ENCODE measurements at regions not wholly inside any gene's neighbourhood (a gene's known extent, or its start where the extent isn't known, plus 50 kb on each side); places are given as distances from the start of the nearest gene placed in this dataset.

DNA sequence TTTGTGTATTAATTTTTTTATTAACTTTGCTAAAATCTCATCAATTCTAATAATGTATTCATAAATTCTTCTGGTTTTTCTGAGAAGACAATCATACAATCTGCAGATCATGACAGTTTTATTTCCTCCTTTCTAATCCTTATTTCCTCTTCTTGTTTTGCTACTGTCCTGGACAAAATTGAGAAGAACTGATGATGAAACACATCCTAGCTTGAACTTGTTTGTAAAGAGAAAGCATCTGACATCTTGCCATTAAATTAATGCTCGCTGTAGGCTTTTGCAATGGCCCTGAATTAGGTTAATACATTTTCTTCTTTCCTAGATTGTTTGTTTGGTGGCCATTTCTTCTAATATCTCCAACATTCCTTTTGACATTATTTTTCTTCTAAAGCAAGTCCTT, 110.9 kb upstream of the TPM1 start:
- Histone ChIP-seq H3K4me3 (replicated peaks in 1 of 4; ENCODE audit: control extremely low read depth in 1 of 4, insufficient read depth in 1 of 4, low read depth in 3 of 4, low read length in 4 of 4) (no peak overlapping the region), H3K4me2 (ENCODE audit: extremely low read depth, insufficient read depth, low read length) (no peak overlapping the region), H2AFZ (ENCODE audit: low read length) (no peak overlapping the region), H3K79me2 (ENCODE audit: control insufficient read depth, insufficient read depth, low read length) (no peaks in the 10 kb centered on the region), H3K4me1 (ENCODE audit: control insufficient read depth, extremely low read depth, insufficient read depth, low read length) (peaks cover 19% of the 10 kb centered on the region), H4K20me1 (ENCODE audit: control insufficient read depth, extremely low read depth, insufficient read depth, low read length) (no peaks in the 10 kb centered on the region), H3K36me3 (ENCODE audit: control insufficient read depth, insufficient read depth, low read length) (no peaks in the 10 kb centered on the region), H3K27ac (ENCODE audit: insufficient read depth, low read length) (no peak overlapping the region), H3K9me3 (ENCODE audit: control insufficient read depth, insufficient read depth, low read depth, low read length) (no peaks in the 10 kb centered on the region), H3K9ac (ENCODE audit: insufficient read depth, low read length) (no peak overlapping the region), H3K27me3 (ENCODE audit: control insufficient read depth, insufficient read depth, low read length) (no peaks in the 10 kb centered on the region)
- no peak for DNase-seq (ENCODE audit: low read depth in 2 of 2)
- TF ChIP-seq, protein P1, sequence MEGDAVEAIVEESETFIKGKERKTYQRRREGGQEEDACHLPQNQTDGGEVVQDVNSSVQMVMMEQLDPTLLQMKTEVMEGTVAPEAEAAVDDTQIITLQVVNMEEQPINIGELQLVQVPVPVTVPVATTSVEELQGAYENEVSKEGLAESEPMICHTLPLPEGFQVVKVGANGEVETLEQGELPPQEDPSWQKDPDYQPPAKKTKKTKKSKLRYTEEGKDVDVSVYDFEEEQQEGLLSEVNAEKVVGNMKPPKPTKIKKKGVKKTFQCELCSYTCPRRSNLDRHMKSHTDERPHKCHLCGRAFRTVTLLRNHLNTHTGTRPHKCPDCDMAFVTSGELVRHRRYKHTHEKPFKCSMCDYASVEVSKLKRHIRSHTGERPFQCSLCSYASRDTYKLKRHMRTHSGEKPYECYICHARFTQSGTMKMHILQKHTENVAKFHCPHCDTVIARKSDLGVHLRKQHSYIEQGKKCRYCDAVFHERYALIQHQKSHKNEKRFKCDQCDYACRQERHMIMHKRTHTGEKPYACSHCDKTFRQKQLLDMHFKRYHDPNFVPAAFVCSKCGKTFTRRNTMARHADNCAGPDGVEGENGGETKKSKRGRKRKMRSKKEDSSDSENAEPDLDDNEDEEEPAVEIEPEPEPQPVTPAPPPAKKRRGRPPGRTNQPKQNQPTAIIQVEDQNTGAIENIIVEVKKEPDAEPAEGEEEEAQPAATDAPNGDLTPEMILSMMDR (conservative IDR thresholded peaks at IDR 0.05 in 1 of 2, IDR thresholded peaks at IDR 0.05 in 1 of 2; ENCODE audit: low read depth in 1 of 2, low read length in 2 of 2): no peak
- TF ChIP-seq EZH2 (IDR thresholded peaks at IDR 0.05; ENCODE audit: low read length, missing control alignments): no peak

DNA sequence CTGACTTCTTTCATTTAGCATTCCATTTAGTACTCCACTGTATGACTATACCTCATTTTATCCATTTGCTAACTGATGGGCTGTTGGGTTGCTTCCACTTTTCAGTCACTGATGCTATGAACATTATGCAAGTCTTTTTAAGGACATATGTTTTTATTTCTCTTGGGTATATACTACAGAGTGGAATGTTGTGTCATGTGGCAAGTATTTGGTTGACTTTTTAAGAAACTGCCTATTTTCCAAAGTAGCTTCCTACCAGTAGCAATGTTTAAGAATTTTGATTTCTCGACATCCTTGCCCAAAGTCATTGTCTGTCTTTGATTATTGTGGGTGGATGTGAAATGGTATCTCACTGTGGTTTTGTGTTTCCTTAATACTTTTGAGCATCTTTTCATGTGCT, 110.1 kb upstream of the TPM1 start:
- Histone ChIP-seq H3K27me3 (ENCODE audit: control insufficient read depth, insufficient read depth, low read length) (no peaks in the 10 kb centered on the region), H3K4me3 (replicated peaks in 1 of 4; ENCODE audit: control extremely low read depth in 1 of 4, insufficient read depth in 1 of 4, low read depth in 3 of 4, low read length in 4 of 4) (no peak overlapping the region), H2AFZ (ENCODE audit: low read length) (no peak overlapping the region), H3K79me2 (ENCODE audit: control insufficient read depth, insufficient read depth, low read length) (no peaks in the 10 kb centered on the region), H3K4me1 (ENCODE audit: control insufficient read depth, extremely low read depth, insufficient read depth, low read length) (peaks cover 19% of the 10 kb centered on the region), H4K20me1 (ENCODE audit: control insufficient read depth, extremely low read depth, insufficient read depth, low read length) (no peaks in the 10 kb centered on the region), H3K9ac (ENCODE audit: insufficient read depth, low read length) (no peak overlapping the region), H3K27ac (ENCODE audit: insufficient read depth, low read length) (no peak overlapping the region), H3K9me3 (ENCODE audit: control insufficient read depth, insufficient read depth, low read depth, low read length) (no peaks in the 10 kb centered on the region), H3K4me2 (ENCODE audit: extremely low read depth, insufficient read depth, low read length) (no peak overlapping the region), H3K36me3 (ENCODE audit: control insufficient read depth, insufficient read depth, low read length) (no peaks in the 10 kb centered on the region)
- TF ChIP-seq EZH2 (IDR thresholded peaks at IDR 0.05; ENCODE audit: low read length, missing control alignments): no peak
- TF ChIP-seq, protein P1 (conservative IDR thresholded peaks at IDR 0.05 in 1 of 2, IDR thresholded peaks at IDR 0.05 in 1 of 2; ENCODE audit: low read depth in 1 of 2, low read length in 2 of 2): no peak
- DNase-seq (ENCODE audit: low read depth in 2 of 2): peak; percentile 69 to 97

DNA sequence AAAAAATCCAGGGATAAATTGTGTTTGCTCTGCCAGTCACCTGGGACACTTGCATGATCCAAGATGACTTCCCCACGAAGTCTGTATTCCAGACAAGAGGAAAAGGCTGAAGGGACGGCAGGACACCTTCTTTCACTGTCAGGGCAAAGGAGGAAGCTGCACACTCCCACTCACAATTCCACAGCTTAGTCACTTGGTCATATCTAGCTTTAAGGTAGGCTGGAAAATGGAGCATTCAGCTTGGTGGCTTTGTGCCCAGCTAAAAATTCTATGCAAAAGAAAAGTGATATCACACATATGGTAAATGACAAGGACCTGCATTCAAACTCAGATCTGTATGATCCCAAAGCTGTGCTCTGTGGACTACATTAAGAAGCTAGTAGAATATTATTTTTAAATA, 109.2 kb upstream of the TPM1 start:
- no peak overlapping the region for H3K9ac ChIP-seq (ENCODE audit: insufficient read depth, low read length)
- H3K27me3 ChIP-seq (ENCODE audit: control insufficient read depth, insufficient read depth, low read length): no peaks in the 10 kb centered on the region
- no peak overlapping the region for H3K4me3 ChIP-seq (replicated peaks in 1 of 4; ENCODE audit: control extremely low read depth in 1 of 4, insufficient read depth in 1 of 4, low read depth in 3 of 4, low read length in 4 of 4)
- H3K4me1 ChIP-seq (ENCODE audit: control insufficient read depth, extremely low read depth, insufficient read depth, low read length): peaks cover 12% of the 10 kb centered on the region
- DNase-seq (ENCODE audit: low read depth in 2 of 2): peak in 1 of 2 donors; percentile 57
- TF ChIP-seq EZH2 (IDR thresholded peaks at IDR 0.05; ENCODE audit: low read length, missing control alignments): no peak
- TF ChIP-seq, protein P1 (conservative IDR thresholded peaks at IDR 0.05 in 1 of 2, IDR thresholded peaks at IDR 0.05 in 1 of 2; ENCODE audit: low read depth in 1 of 2, low read length in 2 of 2): no peak
- no peaks in the 10 kb centered on the region for H4K20me1 ChIP-seq (ENCODE audit: control insufficient read depth, extremely low read depth, insufficient read depth, low read length)
- no peaks in the 10 kb centered on the region for H3K79me2 ChIP-seq (ENCODE audit: control insufficient read depth, insufficient read depth, low read length)
- H2AFZ ChIP-seq (ENCODE audit: low read length): no peak overlapping the region
- H3K36me3 ChIP-seq (ENCODE audit: control insufficient read depth, insufficient read depth, low read length): no peaks in the 10 kb centered on the region
- no peaks in the 10 kb centered on the region for H3K9me3 ChIP-seq (ENCODE audit: control insufficient read depth, insufficient read depth, low read depth, low read length)
- H3K4me2 ChIP-seq (ENCODE audit: extremely low read depth, insufficient read depth, low read length): no peak overlapping the region
- H3K27ac ChIP-seq (ENCODE audit: insufficient read depth, low read length): no peak overlapping the region

Data from fibroblast of lung (primary cell).